ENCODE measurements at regions not wholly inside any gene's neighbourhood (a gene's known extent, or its start where the extent isn't known, plus 50 kb on each side); places are given as distances from the start of the nearest gene placed in this dataset.
A peak's percentile ranks its signal among the peaks of the same experiment; 100 is the strongest.
"Not testable (repeated sequence)": the region's sequence is repeated elsewhere in the genome, so short reads cannot be mapped to it uniquely, and the experiment has no call there.

DNA sequence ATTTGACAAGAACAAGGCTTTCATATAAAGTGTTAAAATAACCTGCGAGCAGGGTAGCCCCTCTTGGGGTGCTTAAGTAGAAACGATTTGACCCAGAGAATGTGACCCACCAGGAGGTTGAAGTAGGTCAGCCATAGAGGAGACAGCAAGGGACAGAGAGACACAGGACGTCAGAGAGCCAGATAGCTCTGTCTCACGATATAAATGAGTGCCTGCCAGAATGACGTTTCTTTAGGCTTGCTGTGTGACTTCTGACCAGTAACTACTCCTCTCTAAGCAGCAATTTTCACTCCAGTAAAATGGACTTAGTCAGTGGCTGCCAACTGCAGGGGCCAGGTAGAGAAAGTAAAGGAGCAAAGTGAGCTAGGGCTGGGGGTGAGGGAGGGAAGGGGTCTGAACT, 473.0 kb upstream of the C16orf82 start:
- ATAC-seq (no peak), DNase-seq (no peak)
- intact Hi-C loops (cut with DNase I, micrococcal nuclease), result no loop called here
- Histone ChIP-seq H3K4me3 (no peak overlapping the region), H3K4me1 (ENCODE audit: low read depth) (no peaks in the 10 kb centered on the region), H3K36me3 (ENCODE audit: low read depth) (no peaks in the 10 kb centered on the region), H3K9me3 (no peaks in the 10 kb centered on the region)
- TF ChIP-seq, protein P1, sequence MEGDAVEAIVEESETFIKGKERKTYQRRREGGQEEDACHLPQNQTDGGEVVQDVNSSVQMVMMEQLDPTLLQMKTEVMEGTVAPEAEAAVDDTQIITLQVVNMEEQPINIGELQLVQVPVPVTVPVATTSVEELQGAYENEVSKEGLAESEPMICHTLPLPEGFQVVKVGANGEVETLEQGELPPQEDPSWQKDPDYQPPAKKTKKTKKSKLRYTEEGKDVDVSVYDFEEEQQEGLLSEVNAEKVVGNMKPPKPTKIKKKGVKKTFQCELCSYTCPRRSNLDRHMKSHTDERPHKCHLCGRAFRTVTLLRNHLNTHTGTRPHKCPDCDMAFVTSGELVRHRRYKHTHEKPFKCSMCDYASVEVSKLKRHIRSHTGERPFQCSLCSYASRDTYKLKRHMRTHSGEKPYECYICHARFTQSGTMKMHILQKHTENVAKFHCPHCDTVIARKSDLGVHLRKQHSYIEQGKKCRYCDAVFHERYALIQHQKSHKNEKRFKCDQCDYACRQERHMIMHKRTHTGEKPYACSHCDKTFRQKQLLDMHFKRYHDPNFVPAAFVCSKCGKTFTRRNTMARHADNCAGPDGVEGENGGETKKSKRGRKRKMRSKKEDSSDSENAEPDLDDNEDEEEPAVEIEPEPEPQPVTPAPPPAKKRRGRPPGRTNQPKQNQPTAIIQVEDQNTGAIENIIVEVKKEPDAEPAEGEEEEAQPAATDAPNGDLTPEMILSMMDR (IDR thresholded peaks at IDR 0.05), result no peak

DNA sequence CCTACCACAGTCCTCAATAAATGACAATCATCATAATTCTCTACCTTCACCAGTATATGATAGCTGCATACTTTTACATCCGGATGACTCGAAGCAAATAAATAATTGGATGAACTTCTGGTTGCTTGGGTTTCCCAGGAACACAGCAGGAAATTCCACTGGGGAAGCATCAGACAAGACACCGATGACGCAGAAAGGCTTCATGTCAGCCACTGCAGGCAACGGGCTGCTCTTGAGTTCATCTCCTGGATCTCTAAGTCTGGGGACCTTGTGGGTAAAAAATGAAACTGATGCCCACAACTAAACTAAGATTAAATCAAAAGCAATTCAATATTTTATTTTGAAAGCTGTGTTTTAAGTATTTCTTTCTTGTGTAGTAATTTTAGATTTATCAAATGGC, 472.1 kb upstream of the C16orf82 start:
- no peak for ATAC-seq
- Histone ChIP-seq H3K4me3 (no peak overlapping the region), H3K36me3 (ENCODE audit: low read depth) (no peaks in the 10 kb centered on the region), H3K9me3 (no peaks in the 10 kb centered on the region), H3K4me1 (ENCODE audit: low read depth) (no peaks in the 10 kb centered on the region)
- no peak for DNase-seq
- TF ChIP-seq, protein P1 (IDR thresholded peaks at IDR 0.05), result no peak
- intact Hi-C loops (cut with DNase I, micrococcal nuclease), result no loop called here

DNA sequence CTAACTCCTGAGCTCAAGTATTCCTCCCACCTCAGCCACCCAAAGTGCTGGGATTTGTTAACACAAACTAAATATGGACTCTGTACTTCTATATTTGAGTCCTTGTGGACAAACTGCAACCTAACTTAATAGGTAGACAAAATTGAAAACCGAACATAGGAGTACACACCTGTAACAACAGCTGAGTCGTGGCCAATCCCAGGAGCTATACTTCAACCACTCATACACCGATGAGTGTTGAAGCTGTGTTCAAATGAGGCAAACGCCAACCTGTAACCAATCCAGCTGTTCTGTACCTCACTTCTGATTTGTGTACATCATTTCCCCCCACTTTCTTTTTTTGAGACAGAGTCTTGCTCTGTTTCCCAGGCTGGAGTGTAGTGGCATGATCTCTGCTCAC, 471.5 kb upstream of the C16orf82 start:
- Histone ChIP-seq H3K9me3 (no peaks in the 10 kb centered on the region), H3K4me3 (no peak overlapping the region), H3K36me3 (ENCODE audit: low read depth) (no peaks in the 10 kb centered on the region), H3K4me1 (ENCODE audit: low read depth) (no peaks in the 10 kb centered on the region)
- DNase-seq (no peak), ATAC-seq (no peak)
- TF ChIP-seq, protein P1 (IDR thresholded peaks at IDR 0.05), result no peak
- intact Hi-C loops (cut with DNase I, micrococcal nuclease), result no loop called here

DNA sequence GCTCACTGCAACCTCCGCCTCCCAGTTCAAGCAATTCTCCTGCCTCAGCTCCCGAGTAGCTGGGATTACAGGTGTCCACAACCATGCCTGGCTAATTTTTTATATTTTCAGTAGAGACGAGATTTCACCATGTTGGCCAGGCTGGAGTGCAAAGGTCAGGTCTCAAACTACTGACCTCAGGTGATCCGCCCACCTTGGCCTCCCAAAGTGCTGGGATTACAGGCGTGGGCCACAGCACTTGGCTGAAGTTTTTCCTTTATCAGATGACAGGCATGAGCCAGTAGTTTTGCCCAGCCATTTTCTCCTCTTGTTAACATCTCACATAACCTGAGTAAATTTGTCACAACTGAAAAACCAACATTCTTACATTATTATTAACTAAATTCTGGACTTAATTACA, 470.7 kb upstream of the C16orf82 start:
- intact Hi-C loops (cut with DNase I, micrococcal nuclease); H3K9me3 ChIP-seq; H3K4me3 ChIP-seq; ATAC-seq; DNase-seq; H3K4me1 ChIP-seq (ENCODE audit: low read depth); H3K36me3 ChIP-seq (ENCODE audit: low read depth): not testable (repeated sequence)

DNA sequence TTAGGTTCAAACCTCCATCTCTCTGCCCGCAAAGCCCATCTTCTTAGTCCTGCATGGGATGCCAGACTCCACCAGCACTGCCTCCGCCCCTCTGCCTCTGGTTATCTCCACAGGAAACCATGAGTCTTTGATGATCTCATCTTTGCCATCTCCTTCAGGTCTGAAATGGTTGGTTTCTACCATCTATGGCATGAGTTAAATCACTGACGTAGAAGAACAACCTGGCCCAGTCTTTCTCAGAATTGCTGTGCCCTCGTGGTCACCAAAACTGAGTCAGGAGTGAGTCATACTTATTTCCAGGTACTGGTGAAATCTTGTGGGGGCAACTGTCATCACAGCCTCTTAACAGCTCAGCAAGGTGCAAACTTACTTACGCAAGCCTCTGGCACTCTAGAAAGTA, 468.7 kb upstream of the C16orf82 start:
- ATAC-seq, result peak; percentile 29

DNA sequence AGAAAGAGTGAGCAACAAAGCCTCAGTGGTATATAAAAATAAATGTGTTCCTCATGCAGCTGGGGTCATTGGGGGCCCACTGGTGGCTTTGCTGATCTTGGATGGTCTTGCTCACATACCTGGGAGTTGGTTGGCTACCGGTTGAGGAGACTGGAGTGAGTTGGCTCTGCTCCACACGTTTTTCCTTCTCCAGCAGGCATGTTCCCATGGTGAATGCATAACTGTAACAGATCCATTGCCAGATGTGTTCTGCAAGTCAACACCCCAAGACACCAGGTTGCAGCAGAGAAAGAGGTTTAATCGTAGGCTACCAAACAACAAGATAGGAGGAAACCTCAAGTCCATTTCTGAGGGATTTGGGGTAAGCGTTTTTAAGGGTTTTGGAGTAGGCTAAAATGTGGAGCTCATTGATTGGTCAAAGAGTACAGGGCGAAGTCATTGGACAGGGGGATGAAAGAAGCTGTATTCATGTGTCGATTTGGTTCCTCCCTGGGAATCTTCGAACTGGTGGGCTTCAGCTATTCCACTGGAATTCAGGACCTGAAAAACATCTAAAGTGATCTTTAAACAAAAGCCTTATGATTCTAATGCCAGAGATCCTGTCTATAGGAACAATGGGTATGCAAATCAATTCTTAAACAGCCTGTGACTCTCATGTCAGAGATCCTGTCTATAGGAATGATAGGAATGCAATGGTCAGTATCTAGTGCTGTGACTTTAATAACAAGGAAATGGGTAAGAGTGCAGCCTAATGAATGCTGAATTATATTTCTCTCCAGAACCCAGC, 467.5 kb upstream of the C16orf82 start:
- no peaks in the 10 kb centered on the region for H3K9me3 ChIP-seq
- H3K4me1 ChIP-seq (ENCODE audit: low read depth), result no peaks in the 10 kb centered on the region
- no peak for DNase-seq
- TF ChIP-seq, protein P1 (IDR thresholded peaks at IDR 0.05), result no peak
- no peak for ATAC-seq
- H3K4me3 ChIP-seq, result no peak overlapping the region
- no peaks in the 10 kb centered on the region for H3K36me3 ChIP-seq (ENCODE audit: low read depth)
- intact Hi-C loops (cut with DNase I, micrococcal nuclease), result no loop called here

More for the DNA sequence above, 468.7 kb upstream of the C16orf82 start:
- TF ChIP-seq, protein P1 (IDR thresholded peaks at IDR 0.05), result no peak
- DNase-seq, result no peak
- H3K4me1 ChIP-seq (ENCODE audit: low read depth), result no peaks in the 10 kb centered on the region
- no peaks in the 10 kb centered on the region for H3K9me3 ChIP-seq
- H3K4me3 ChIP-seq, result no peak overlapping the region
- intact Hi-C loops (cut with DNase I, micrococcal nuclease), result no loop called here
- no peaks in the 10 kb centered on the region for H3K36me3 ChIP-seq (ENCODE audit: low read depth)
